Esophagus (tissue), 2 donors: ENCODE measurements at regions not wholly inside any gene's neighbourhood (a gene's known extent, or its start where the extent isn't known, plus 50 kb on each side); places are given as distances from the start of the nearest gene placed in this dataset.
"Not testable (repeated sequence)": the region's sequence is repeated elsewhere in the genome, so short reads cannot be mapped to it uniquely, and the experiment has no call there.

Experiments used
- H3K27ac ChIP-seq, 2 donors: one replicate each; pipeline ENCODE4 v1.5.1; 2013; ENCODE audit warnings: low read depth in 2 of 2, mild to moderate bottlenecking in 2 of 2, inconsistent platforms in 1 of 2, low read length in 1 of 2, moderate library complexity in 1 of 2
- H3K27me3 ChIP-seq, 2 donors: one replicate each; pipeline ENCODE4 v1.6.1; 2013; ENCODE audit warnings: low read length in 2 of 2, control low read depth in 1 of 2, mild to moderate bottlenecking in 1 of 2; ENCODE audit not compliant: insufficient read depth in 2 of 2, control insufficient read depth in 1 of 2
- H3K36me3 ChIP-seq, 2 donors: one replicate each; pipeline ENCODE4 v1.6.1; 2013; ENCODE audit warnings: low read length in 1 of 2; ENCODE audit not compliant: control insufficient read depth in 2 of 2, insufficient read depth in 2 of 2
- H3K4me1 ChIP-seq, 2 donors: one replicate each; pipeline ENCODE4 v1.6.1; 2013; ENCODE audit warnings: low read length in 1 of 2; ENCODE audit not compliant: control insufficient read depth in 2 of 2, insufficient read depth in 2 of 2
- H3K4me3 ChIP-seq, 2 donors: one replicate each; pipeline ENCODE4 v1.5.1; 2013; ENCODE audit warnings: low read length in 2 of 2, mild to moderate bottlenecking in 2 of 2, low read depth in 1 of 2, moderate library complexity in 1 of 2
- H3K9me3 ChIP-seq, 2 donors: one replicate each; pipeline ENCODE4 v1.6.1; 2013; ENCODE audit warnings: mild to moderate bottlenecking in 2 of 2, low read depth in 1 of 2, low read length in 1 of 2, moderate library complexity in 1 of 2; ENCODE audit not compliant: control insufficient read depth in 2 of 2, insufficient read depth in 1 of 2
- WGBS, 2 donors: extraction: QIAGEN DNeasy Blood & Tissue Kit; methylation state at CpG; one replicate each; pipeline ENCODE4 v1.1.7; 2013; 5-methylcytosine and 5-hydroxymethylcytosine counted together
- donor health status: healthy with polysubstance abuse.
- donor health status: Bipolar disorder and iron deficiency.

DNA sequence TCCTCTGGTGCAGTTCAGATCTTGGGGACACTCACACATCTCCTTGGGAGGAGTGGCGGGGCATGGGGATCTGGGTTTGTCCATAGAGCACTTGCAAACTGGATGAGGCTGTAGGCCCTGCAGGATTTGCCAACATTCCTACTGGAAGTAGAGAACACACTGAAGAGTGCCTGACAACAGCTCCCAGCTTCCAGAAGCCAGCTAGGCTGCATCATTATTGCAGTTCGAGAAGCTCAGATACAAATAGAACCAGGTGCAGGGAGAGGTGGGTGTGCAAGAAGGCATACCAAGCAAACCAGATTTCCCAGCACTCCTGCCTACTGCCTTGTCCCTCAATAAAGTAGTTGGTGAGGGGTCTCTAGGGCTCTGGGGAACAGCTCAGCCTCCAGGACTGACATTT is 52.5 kb downstream of the RHOB start:
- H3K9me3 ChIP-seq = no peaks in the 10 kb centered on the region
- no peaks in the 10 kb centered on the region for H3K27me3 ChIP-seq
- H3K36me3 ChIP-seq = no peaks in the 10 kb centered on the region
- no peak overlapping the region for H3K27ac ChIP-seq
- H3K4me3 ChIP-seq = no peak overlapping the region
- WGBS, 2 donors = 90 to 93% methylated on average over 2 of the region's 2 CpGs
- H3K4me1 ChIP-seq = peaks cover 0 to 5% of the 10 kb centered on the region in 2 donors

DNA sequence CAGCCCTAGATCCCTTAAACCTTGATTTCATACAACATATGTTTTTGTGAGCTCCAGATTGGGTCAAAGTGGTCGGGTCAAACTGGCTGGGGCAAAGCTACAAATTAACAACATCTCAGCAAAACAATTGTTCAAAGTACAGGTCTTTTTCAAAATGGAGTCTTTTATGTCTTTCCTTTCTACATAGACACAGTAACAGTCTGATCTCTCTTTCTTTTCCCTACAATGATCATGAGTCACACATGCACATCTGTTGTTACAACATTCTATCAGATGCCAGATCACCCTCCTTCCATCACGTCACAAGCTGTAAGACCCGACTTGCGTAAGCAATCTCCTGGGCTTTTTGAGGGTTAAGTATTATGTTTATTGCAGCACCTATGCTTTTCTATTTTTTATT is 55.1 kb downstream of the RHOB start:
- Histone ChIP-seq H3K4me1 (no peaks in the 10 kb centered on the region), H3K9me3 (no peaks in the 10 kb centered on the region), H3K4me3 (no peak overlapping the region), H3K36me3 (no peaks in the 10 kb centered on the region), H3K27ac (no peak overlapping the region), H3K27me3 (no peaks in the 10 kb centered on the region)
- WGBS, 2 donors = 60 to 64% methylated on average over 4 of the region's 4 CpGs

DNA sequence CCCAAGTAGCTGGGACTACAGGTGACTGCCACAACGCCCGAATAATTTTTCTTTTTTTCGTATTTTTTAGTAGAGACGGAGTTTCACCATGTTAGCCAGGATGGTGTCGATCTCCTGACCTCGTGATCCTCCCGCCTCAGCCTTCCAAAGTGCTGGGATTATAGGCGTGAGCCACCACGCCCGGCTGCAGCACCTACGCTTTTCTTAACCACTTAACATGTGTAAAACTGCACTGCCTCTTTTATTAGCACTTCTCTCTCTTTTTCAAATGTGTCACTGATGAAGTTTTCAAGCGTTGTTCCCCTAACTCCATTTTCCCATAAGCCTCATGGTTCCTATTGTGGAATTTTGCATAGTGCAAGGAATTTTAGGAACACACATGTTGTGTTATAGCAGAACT is 55.6 kb downstream of the RHOB start:
- not testable (repeated sequence) for H3K27me3 ChIP-seq, H3K9me3 ChIP-seq, H3K4me3 ChIP-seq, H3K27ac ChIP-seq, H3K4me1 ChIP-seq, H3K36me3 ChIP-seq
- 74 to 81% methylated on average over 12 of the region's 12 CpGs for WGBS, 2 donors

DNA sequence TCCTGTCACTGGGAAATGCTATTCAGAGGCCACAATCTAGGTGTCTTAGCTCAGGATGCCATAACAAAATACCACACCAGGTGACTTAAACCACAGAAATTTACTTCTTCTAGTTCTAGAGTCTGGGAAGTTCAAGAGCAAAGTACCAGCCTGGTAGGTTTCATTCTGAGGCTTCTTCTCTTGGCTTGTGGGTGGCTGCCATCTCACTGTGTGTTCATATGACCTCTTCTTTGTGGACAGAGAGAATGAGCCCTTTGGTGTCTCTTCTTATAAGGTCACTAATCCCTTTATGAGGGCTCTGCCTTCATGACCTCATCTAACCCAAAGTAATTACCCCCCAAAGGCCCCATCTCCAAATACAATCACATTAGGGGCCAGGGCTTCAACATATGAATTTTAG is 57.3 kb downstream of the RHOB start:
- no peaks in the 10 kb centered on the region for H3K9me3 ChIP-seq
- peaks cover 0 to 1% of the 10 kb centered on the region in 2 donors for H3K4me1 ChIP-seq
- no peak overlapping the region for H3K4me3 ChIP-seq
- no peaks in the 10 kb centered on the region for H3K36me3 ChIP-seq
- no peaks in the 10 kb centered on the region for H3K27me3 ChIP-seq
- no peak overlapping the region for H3K27ac ChIP-seq

DNA sequence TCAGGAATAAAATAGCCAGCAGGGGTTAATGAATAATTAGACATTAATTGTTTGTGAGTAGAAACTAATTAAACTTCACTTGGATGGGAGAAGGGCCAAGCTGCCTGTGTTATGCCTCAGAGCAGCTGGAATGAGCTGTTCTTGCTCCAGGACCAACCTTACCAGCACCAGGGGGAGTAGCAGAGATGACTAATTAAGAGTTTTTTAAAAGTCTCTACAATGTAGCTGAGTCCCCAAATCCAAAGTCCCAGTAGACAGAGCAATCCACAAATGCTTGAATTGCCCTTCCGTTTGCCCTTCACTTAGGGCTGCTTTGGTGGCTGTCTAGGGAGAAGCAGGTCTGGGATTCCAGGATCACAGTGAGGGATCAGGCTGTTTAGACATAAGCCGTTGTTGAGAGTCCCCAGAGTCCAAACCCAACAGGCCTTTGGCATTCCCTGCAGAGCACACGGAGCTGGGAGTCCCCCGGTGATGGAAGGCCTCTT is 59.4 kb downstream of the RHOB start:
- Histone ChIP-seq H3K4me1 (peaks cover 0 to 6% of the 10 kb centered on the region in 2 donors), H3K27ac (peak overlapping the region in 1 of 2 donors; percentile 26), H3K27me3 (no peaks in the 10 kb centered on the region), H3K9me3 (no peaks in the 10 kb centered on the region), H3K4me3 (no peak overlapping the region), H3K36me3 (no peaks in the 10 kb centered on the region)
- WGBS, 2 donors = 73 to 82% methylated on average over 4 of the region's 4 CpGs

DNA sequence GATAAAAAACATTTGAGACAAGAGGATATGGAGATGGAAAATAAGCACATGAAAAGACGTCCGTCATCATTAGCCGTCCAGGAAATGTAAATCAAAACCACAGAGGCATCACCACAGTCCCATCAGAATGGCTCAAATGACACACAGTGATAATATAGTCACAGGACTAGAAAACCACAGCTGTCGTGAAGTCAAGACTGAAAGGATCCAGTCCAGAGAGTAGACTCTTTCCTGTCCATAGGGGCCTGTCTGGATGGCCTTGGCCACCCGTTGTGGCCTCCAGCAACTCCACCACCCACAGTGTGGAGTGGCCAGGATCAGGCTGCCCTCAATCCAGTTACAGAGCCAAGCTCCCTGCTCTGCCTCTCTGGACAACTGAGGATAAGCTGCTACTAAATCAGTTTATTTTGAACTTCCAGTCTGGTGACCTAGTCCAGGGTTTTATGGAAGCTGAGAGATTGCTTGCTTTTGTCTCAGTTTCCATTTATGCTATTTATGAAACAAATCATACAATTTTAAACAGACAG is 60.4 kb downstream of the RHOB start:
- no peaks in the 10 kb centered on the region for H3K36me3 ChIP-seq
- no peaks in the 10 kb centered on the region for H3K9me3 ChIP-seq
- H3K4me3 ChIP-seq = no peak overlapping the region
- H3K4me1 ChIP-seq = peaks cover 0 to 6% of the 10 kb centered on the region in 2 donors
- H3K27ac ChIP-seq = peak overlapping the region in 1 of 2 donors; percentile 38
- WGBS, 2 donors = 64 to 75% methylated on average over 5 of the region's 5 CpGs
- no peaks in the 10 kb centered on the region for H3K27me3 ChIP-seq

DNA sequence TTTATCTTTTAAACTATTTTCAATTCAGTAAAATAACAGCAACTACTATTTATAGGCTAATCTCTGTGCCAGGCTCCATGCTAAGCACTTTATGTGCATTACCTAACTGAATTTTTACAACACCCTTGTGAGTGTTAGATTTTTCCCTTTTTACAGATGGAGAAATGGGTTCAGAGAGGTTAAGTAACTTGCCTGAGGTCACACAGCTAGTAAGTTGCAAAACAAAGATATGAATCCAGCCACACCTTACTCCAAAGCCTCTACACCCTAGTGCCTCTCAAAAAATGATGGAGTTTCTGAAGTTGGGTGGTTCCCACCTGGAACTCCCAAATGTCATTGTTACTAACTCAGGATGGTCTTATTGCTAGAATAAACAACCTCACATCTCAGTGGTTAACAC is 60.8 kb downstream of the RHOB start:
- H3K9me3 ChIP-seq = no peaks in the 10 kb centered on the region
- H3K4me1 ChIP-seq = peaks cover 0 to 6% of the 10 kb centered on the region in 2 donors
- no peaks in the 10 kb centered on the region for H3K36me3 ChIP-seq
- H3K4me3 ChIP-seq = no peak overlapping the region
- no peak overlapping the region for H3K27ac ChIP-seq
- H3K27me3 ChIP-seq = no peaks in the 10 kb centered on the region

DNA sequence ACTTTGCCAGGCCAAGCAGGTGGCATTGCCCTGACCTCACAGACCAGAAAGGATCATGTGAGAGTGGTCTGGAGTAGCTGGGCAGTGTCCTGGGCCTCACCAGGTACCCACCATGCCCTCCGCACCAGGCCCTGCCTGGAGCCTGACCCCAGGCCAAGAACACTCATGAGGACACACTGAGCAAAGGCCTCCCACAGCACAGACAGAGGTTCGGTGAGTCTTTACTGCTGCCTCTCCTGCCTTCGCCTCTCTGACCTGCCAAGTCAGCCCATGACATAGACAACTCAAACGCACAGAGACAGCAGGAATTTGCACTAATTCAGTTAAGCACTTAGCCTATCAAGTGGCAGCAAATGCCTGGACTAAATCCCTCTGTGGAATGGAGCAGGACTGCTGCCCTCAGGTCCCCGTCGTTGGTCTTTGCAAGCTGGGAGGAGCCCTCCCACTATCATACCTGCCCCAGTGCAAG is 62.5 kb downstream of the RHOB start:
- no peaks in the 10 kb centered on the region for H3K9me3 ChIP-seq
- peaks cover 0 to 6% of the 10 kb centered on the region in 2 donors for H3K4me1 ChIP-seq
- H3K27ac ChIP-seq = peak overlapping the region; percentile 80 to 92
- 66 to 75% methylated on average over 6 of the region's 6 CpGs for WGBS, 2 donors
- H3K27me3 ChIP-seq = no peaks in the 10 kb centered on the region
- no peak overlapping the region for H3K4me3 ChIP-seq
- no peaks in the 10 kb centered on the region for H3K36me3 ChIP-seq

DNA sequence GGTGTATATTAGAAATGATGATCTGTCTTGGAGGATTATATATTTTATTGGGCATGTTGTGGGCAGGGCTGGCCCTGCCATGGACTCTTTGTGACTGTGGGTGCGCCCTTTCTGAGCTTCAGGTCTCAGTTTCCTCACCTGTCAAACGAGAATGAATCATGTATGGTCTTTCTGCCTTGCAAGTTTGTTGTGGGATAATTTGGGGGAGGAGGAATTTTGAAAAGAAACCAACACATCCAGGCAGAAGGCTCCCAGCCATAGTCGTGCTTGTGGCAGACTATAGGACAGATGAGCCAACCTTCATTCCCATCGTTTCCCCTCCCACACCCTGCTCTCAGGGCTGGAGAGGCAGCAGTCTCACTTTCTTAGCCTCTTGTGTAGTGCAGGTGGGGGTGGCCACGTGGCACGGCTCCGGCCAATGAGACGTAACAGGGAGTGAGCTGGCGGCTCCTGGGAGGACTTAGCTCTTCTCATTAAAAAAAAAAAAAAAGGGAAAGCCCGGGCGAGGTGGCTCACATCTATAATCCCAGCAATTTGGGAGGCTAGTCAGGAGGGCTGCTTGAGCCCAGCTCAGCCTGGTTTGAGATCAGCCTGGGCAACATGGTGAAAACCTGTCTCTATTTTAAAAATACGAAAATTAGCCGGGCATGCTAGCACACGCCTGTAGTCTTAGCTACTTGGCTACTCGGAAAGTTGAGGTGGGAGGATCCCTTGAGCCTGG is 63.1 kb downstream of the RHOB start:
- Histone ChIP-seq H3K4me3 (no peak overlapping the region), H3K4me1 (peaks cover 0 to 6% of the 10 kb centered on the region in 2 donors), H3K27ac (peak overlapping the region; percentile 80 to 92), H3K9me3 (no peaks in the 10 kb centered on the region), H3K27me3 (no peaks in the 10 kb centered on the region), H3K36me3 (no peaks in the 10 kb centered on the region)
- 43 to 52% methylated on average over 15 of the region's 15 CpGs for WGBS, 2 donors

DNA sequence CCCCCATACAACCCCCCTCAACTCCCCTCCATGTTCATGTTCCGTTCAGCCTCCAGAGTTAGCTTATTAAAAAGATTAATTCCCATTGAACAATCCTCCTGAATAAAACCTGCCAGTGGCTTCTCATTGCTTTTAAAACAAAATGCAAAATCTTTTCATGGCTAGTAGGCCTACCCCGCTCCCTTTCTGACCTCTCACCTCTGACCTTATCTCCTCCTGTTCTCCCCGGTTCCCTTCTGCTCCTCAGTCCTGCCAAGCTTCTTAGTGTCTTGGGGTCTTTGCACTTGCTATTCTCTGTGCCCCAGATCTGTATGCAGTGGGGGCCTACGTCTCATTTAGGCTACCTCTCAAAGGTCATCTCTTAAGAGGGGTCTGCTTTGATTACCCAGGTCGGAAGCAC is 64.3 kb downstream of the RHOB start:
- Histone ChIP-seq H3K4me3 (no peak overlapping the region), H3K27me3 (no peaks in the 10 kb centered on the region), H3K36me3 (no peaks in the 10 kb centered on the region), H3K9me3 (no peaks in the 10 kb centered on the region), H3K27ac (no peak overlapping the region), H3K4me1 (peaks cover 0 to 6% of the 10 kb centered on the region in 2 donors)
- 93% methylated on average over 5 of the region's 5 CpGs for WGBS, 2 donors
